Ectodermal cell (in vitro differentiated cells): ENCODE measurements at regions not wholly inside any gene's neighbourhood (a gene's known extent, or its start where the extent isn't known, plus 50 kb on each side); places are given as distances from the start of the nearest gene placed in this dataset.
"Not testable (repeated sequence)": the region's sequence is repeated elsewhere in the genome, so short reads cannot be mapped to it uniquely, and the experiment has no call there.

Experiments used
- H3K27ac ChIP-seq: 2 replicates; pipeline ENCODE4 v1.7.0; 2013; ENCODE audit warnings: mild to moderate bottlenecking, low read depth, low read length; ENCODE audit not compliant: insufficient read depth, poor library complexity, severe bottlenecking
- H3K27me3 ChIP-seq: 2 replicates; pipeline ENCODE4 v1.7.0; 2013; ENCODE audit warnings: mild to moderate bottlenecking, low read length; ENCODE audit not compliant: insufficient read depth, control insufficient read depth, poor library complexity, severe bottlenecking
- H3K36me3 ChIP-seq: one replicate; pipeline ENCODE4 v1.7.0; 2013; ENCODE audit warnings: low read length; ENCODE audit not compliant: control insufficient read depth, insufficient read depth
- H3K4me1 ChIP-seq: one replicate; pipeline ENCODE4 v1.7.0; 2013; ENCODE audit warnings: low read length; ENCODE audit not compliant: control insufficient read depth, insufficient read depth
- H3K4me3 ChIP-seq: 2 replicates; pipeline ENCODE4 v1.7.0; 2013; ENCODE audit warnings: low read depth, low read length, control low read depth; ENCODE audit not compliant: insufficient read depth
- H3K9me3 ChIP-seq: 2 replicates; pipeline ENCODE4 v1.7.0; 2013; ENCODE audit warnings: mild to moderate bottlenecking, low read length, moderate library complexity; ENCODE audit not compliant: control insufficient read depth
- WGBS, 2 experiments: methylation state at CpG; one replicate each; pipeline ENCODE4 v1.1.7; 2013; ENCODE audit warnings: missing lambda C conversion rate in 2 of 2; 5-methylcytosine and 5-hydroxymethylcytosine counted together

GRCh38 chr13:79939689-79940088 is 401.2 kb downstream of the SPRY2 start:
- H3K4me1 ChIP-seq, result no peaks in the 10 kb centered on the region
- no peaks in the 10 kb centered on the region for H3K9me3 ChIP-seq
- no peak overlapping the region for H3K27ac ChIP-seq
- H3K36me3 ChIP-seq, result no peaks in the 10 kb centered on the region
- H3K4me3 ChIP-seq, result no peak overlapping the region
- H3K27me3 ChIP-seq, result no peaks in the 10 kb centered on the region
- WGBS, 2 experiments, result 78 to 83% methylated on average over 1 to 2 of the region's 2 CpGs

- WGBS, 2 experiments, result 91 to 93% methylated on average over 3 of the region's 3 CpGs
- no peak overlapping the region for H3K27ac ChIP-seq
- H3K27me3 ChIP-seq, result no peaks in the 10 kb centered on the region
- H3K4me1 ChIP-seq, result no peaks in the 10 kb centered on the region
- no peaks in the 10 kb centered on the region for H3K9me3 ChIP-seq
- H3K36me3 ChIP-seq, result no peaks in the 10 kb centered on the region
- no peak overlapping the region for H3K4me3 ChIP-seq
Measured at GRCh38 chr13:79937771-79938216, 403.1 kb downstream of the SPRY2 start.

GRCh38 chr13:79937311-79937710 is 403.6 kb downstream of the SPRY2 start:
- H3K4me1 ChIP-seq, result no peaks in the 10 kb centered on the region
- no peak overlapping the region for H3K4me3 ChIP-seq
- no peaks in the 10 kb centered on the region for H3K9me3 ChIP-seq
- 90 to 100% methylated on average over 1 to 3 of the region's 4 CpGs for WGBS, 2 experiments
- no peak overlapping the region for H3K27ac ChIP-seq
- no peaks in the 10 kb centered on the region for H3K27me3 ChIP-seq
- no peaks in the 10 kb centered on the region for H3K36me3 ChIP-seq

- Histone ChIP-seq H3K27me3 (no peaks in the 10 kb centered on the region), H3K9me3 (no peaks in the 10 kb centered on the region), H3K4me3 (no peak overlapping the region), H3K27ac (no peak overlapping the region), H3K4me1 (no peaks in the 10 kb centered on the region), H3K36me3 (no peaks in the 10 kb centered on the region)
- WGBS, 2 experiments, result 85 to 87% methylated on average over 12 of the region's 12 CpGs
Measured at GRCh38 chr13:79936368-79937136, 404.4 kb downstream of the SPRY2 start.

- H3K36me3 ChIP-seq, result no peaks in the 10 kb centered on the region
- no peaks in the 10 kb centered on the region for H3K27me3 ChIP-seq
- H3K4me1 ChIP-seq, result no peaks in the 10 kb centered on the region
- no peak overlapping the region for H3K27ac ChIP-seq
- no peaks in the 10 kb centered on the region for H3K9me3 ChIP-seq
- no peak overlapping the region for H3K4me3 ChIP-seq
Measured at GRCh38 chr13:79935121-79935520, 405.8 kb downstream of the SPRY2 start.

GRCh38 chr13:79933389-79933788 is 407.5 kb downstream of the SPRY2 start:
- Histone ChIP-seq H3K27me3 (no peaks in the 10 kb centered on the region), H3K36me3 (no peaks in the 10 kb centered on the region), H3K4me1 (no peaks in the 10 kb centered on the region), H3K27ac (no peak overlapping the region), H3K4me3 (no peak overlapping the region), H3K9me3 (no peaks in the 10 kb centered on the region)
- WGBS, 2 experiments, result 89 to 98% methylated on average over 2 of the region's 2 CpGs

GRCh38 chr13:79932556-79932955 is 408.4 kb downstream of the SPRY2 start:
- WGBS, 2 experiments, result 85 to 86% methylated on average over 2 of the region's 2 CpGs
- no peaks in the 10 kb centered on the region for H3K27me3 ChIP-seq
- no peaks in the 10 kb centered on the region for H3K36me3 ChIP-seq
- H3K27ac ChIP-seq, result no peak overlapping the region
- H3K4me1 ChIP-seq, result no peaks in the 10 kb centered on the region
- no peaks in the 10 kb centered on the region for H3K9me3 ChIP-seq
- H3K4me3 ChIP-seq, result no peak overlapping the region

- H3K36me3 ChIP-seq, H3K27me3 ChIP-seq, H3K27ac ChIP-seq, H3K4me3 ChIP-seq, H3K4me1 ChIP-seq, H3K9me3 ChIP-seq: not testable (repeated sequence)
- 80 to 100% methylated on average over 1 of the region's 1 CpG for WGBS, 2 experiments
Measured at GRCh38 chr13:79923973-79924556, 416.9 kb downstream of the SPRY2 start.

- Histone ChIP-seq H3K27ac (no peak overlapping the region), H3K36me3 (no peaks in the 10 kb centered on the region), H3K4me3 (no peak overlapping the region), H3K9me3 (no peaks in the 10 kb centered on the region), H3K27me3 (no peaks in the 10 kb centered on the region), H3K4me1 (peaks cover 8% of the 10 kb centered on the region)
- WGBS, 2 experiments, result 84 to 95% methylated on average over 2 of the region's 2 CpGs
Measured at GRCh38 chr13:79919091-79919490, 421.8 kb downstream of the SPRY2 start.

- H3K9me3 ChIP-seq, result no peaks in the 10 kb centered on the region
- no peak overlapping the region for H3K4me3 ChIP-seq
- no peaks in the 10 kb centered on the region for H3K36me3 ChIP-seq
- H3K27ac ChIP-seq, result no peak overlapping the region
- peaks cover 8% of the 10 kb centered on the region for H3K4me1 ChIP-seq
- no peaks in the 10 kb centered on the region for H3K27me3 ChIP-seq
- WGBS, 2 experiments, result 86 to 92% methylated on average over 2 to 3 of the region's 3 CpGs
Measured at GRCh38 chr13:79918620-79919019, 422.3 kb downstream of the SPRY2 start.
